H1 (cell line): ENCODE measurements at regions not wholly inside any gene's neighbourhood (a gene's known extent, or its start where the extent isn't known, plus 50 kb on each side); places are given as distances from the start of the nearest gene placed in this dataset.

Experiments
- CTCF ChIA-PET: fragments of 300-600 bp; sonication (Branson Sonifier 250); formaldehyde crosslinking; loops from one replicate; lab custom pipeline; 2021; ENCODE audit not compliant: partially characterized antibody; lab: Charles Lee
- POLR2A ChIA-PET: fragments of 300-600 bp; sonication (Branson Sonifier 250); formaldehyde crosslinking; loops from one replicate; lab custom pipeline; 2021; ENCODE audit warnings: inconsistent platforms; ENCODE audit not compliant: partially characterized antibody; lab: Charles Lee
- DNase-seq, 2 experiments: peaks; one replicate each; pipeline versions ENCODE4 v3.0.0 to v3.0.0-alpha.2; 2010 to 2022; ENCODE audit warnings: low spot score in 2 of 2, low read depth in 1 of 2, mixed read lengths in 1 of 2
- FAIRE-seq: peaks from 2 replicates; lab custom pipeline; 2011; peaks lifted over from hg19 to GRCh38; lab: Jason Lieb, UNC
- H2AFZ ChIP-seq: 2 replicates; pipeline ENCODE4 v1.8.1; 2012; ENCODE audit warnings: low read length, inconsistent platforms
- H2AK5ac ChIP-seq: 2 replicates; pipeline ENCODE4 v1.6.1; 2013; ENCODE audit warnings: low read depth, low read length
- H2BK120ac ChIP-seq: replicated peaks from 2 replicates; pipeline ENCODE3; 2013; ENCODE audit warnings: low read depth, low read length, inconsistent platforms
- H2BK12ac ChIP-seq: 2 replicates; pipeline ENCODE4 v1.6.1; 2013; ENCODE audit warnings: low read depth, low read length
- H2BK15ac ChIP-seq: 2 replicates; pipeline ENCODE4 v1.6.1; 2013; ENCODE audit warnings: low read length
- H2BK20ac ChIP-seq: 2 replicates; pipeline ENCODE4 v1.6.1; 2013; ENCODE audit warnings: low read length
- H2BK5ac ChIP-seq: 2 replicates; pipeline ENCODE4 v1.6.1; 2013; ENCODE audit warnings: low read depth, low read length
- H3K14ac ChIP-seq: 2 replicates; pipeline ENCODE4 v1.6.1; 2013; ENCODE audit warnings: inconsistent platforms; ENCODE audit not compliant: insufficient read length
- H3K18ac ChIP-seq: 2 replicates; pipeline ENCODE4 v1.6.1; 2013; ENCODE audit warnings: low read length; ENCODE audit errors: extremely low read depth
- H3K23ac ChIP-seq: 2 replicates; pipeline ENCODE4 v1.6.1; 2013; ENCODE audit warnings: inconsistent platforms; ENCODE audit not compliant: insufficient read length
- H3K23me2 ChIP-seq: 2 replicates; pipeline ENCODE4 v1.6.1; 2013; ENCODE audit warnings: low read depth, low read length
- H3K27ac ChIP-seq: 2 replicates; pipeline ENCODE4 v1.6.1; 2011; ENCODE audit warnings: low read depth, low read length, inconsistent platforms
- H3K27me3 ChIP-seq, 4 experiments: replicated peaks in 1 of 4; 1 replicate in 1 of 4; 2 replicates in 3 of 4; pipeline versions ENCODE4 v1.6.1 to v1.8.1; 2011 to 2013; ENCODE audit warnings: low read length in 3 of 4, mild to moderate bottlenecking in 3 of 4, inconsistent platforms in 2 of 4, mixed read lengths in 2 of 4, moderate library complexity in 1 of 4; ENCODE audit not compliant: control insufficient read depth in 3 of 4, insufficient read depth in 3 of 4; ENCODE audit errors: extremely low read depth in 1 of 4
- H3K36me3 ChIP-seq, 4 experiments: 2 replicates each; pipeline versions ENCODE4 v1.6.1 to v1.8.1; 2011 to 2013; ENCODE audit warnings: mild to moderate bottlenecking in 4 of 4, low read length in 3 of 4, moderate library complexity in 2 of 4, control low read depth in 1 of 4, inconsistent platforms in 1 of 4; ENCODE audit not compliant: insufficient read depth in 4 of 4, control insufficient read depth in 2 of 4
- H3K4ac ChIP-seq: replicated peaks from 2 replicates; pipeline ENCODE3; 2013; ENCODE audit warnings: low read length, low read depth, mixed read lengths, inconsistent platforms; ENCODE audit not compliant: insufficient read length
- H3K4me1 ChIP-seq, 4 experiments: replicated peaks in 1 of 4; 1 replicate in 1 of 4; 2 replicates in 3 of 4; pipeline versions ENCODE4 v1.6.1 to v1.8.1; 2011 to 2013; ENCODE audit warnings: low read length in 3 of 4, inconsistent platforms in 2 of 4, mixed read lengths in 1 of 4; ENCODE audit not compliant: insufficient read depth in 4 of 4, control insufficient read depth in 3 of 4
- H3K4me2 ChIP-seq, 2 experiments: 2 replicates each; pipeline versions ENCODE4 v1.6.1 to v1.8.1; 2011 to 2013; ENCODE audit warnings: low read depth in 2 of 2, low read length in 2 of 2, control low read depth in 1 of 2, inconsistent platforms in 1 of 2, mild to moderate bottlenecking in 1 of 2; ENCODE audit not compliant: insufficient read depth in 1 of 2
- H3K4me3 ChIP-seq, 4 experiments: fragments of 200-600, 300-600 bp in 1 of 4; sonication (generic), shearing (Covaris generic), sonication (Bioruptor Twin) in 1 of 4; 2 replicates each; pipeline versions ENCODE4 v1.5.1 to v1.8.1; 2011 to 2016; ENCODE audit warnings: low read length in 4 of 4, low read depth in 3 of 4, control low read depth in 2 of 4, inconsistent platforms in 2 of 4, mild to moderate bottlenecking in 2 of 4, mixed read lengths in 1 of 4, moderate library complexity in 1 of 4; ENCODE audit not compliant: insufficient read depth in 2 of 4; ENCODE audit errors: extremely low read depth in 1 of 4
- H3K56ac ChIP-seq: replicated peaks from 2 replicates; pipeline ENCODE3; 2013; ENCODE audit warnings: low read depth, mild to moderate bottlenecking, mixed read lengths, low read length, inconsistent platforms; ENCODE audit not compliant: insufficient read length
- H3K79me1 ChIP-seq: 2 replicates; pipeline ENCODE4 v1.6.1; 2013; ENCODE audit warnings: low read depth, low read length, control low read depth
- H3K79me2 ChIP-seq, 2 experiments: 2 replicates each; pipeline versions ENCODE4 v1.6.1 to v1.8.1; 2012 to 2013; ENCODE audit warnings: low read length in 2 of 2, mild to moderate bottlenecking in 2 of 2, inconsistent platforms in 1 of 2; ENCODE audit not compliant: insufficient read depth in 2 of 2, control insufficient read depth in 1 of 2
- H3K9ac ChIP-seq, 4 experiments: replicated peaks in 1 of 4; 1 replicate in 1 of 4; 2 replicates in 3 of 4; pipeline versions ENCODE4 v1.6.1 to v1.8.1; 2011 to 2013; ENCODE audit warnings: low read depth in 3 of 4, low read length in 3 of 4, control low read depth in 2 of 4, mild to moderate bottlenecking in 2 of 4, moderate library complexity in 2 of 4, inconsistent platforms in 1 of 4; ENCODE audit errors: extremely low read depth in 1 of 4
- H3K9me3 ChIP-seq, 2 experiments: 2 replicates each; pipeline versions ENCODE4 v1.6.1 to v1.8.1; 2012 to 2013; ENCODE audit warnings: mild to moderate bottlenecking in 2 of 2, moderate library complexity in 2 of 2, control low read depth in 1 of 2, inconsistent platforms in 1 of 2, low read depth in 1 of 2, low read length in 1 of 2, mixed read lengths in 1 of 2; ENCODE audit not compliant: insufficient read depth in 2 of 2
- H4K20me1 ChIP-seq, 2 experiments: replicated peaks in 1 of 2; 2 replicates each; pipeline versions ENCODE3 to v1.8.1; 2011 to 2013; ENCODE audit warnings: inconsistent platforms in 2 of 2, low read length in 2 of 2, mild to moderate bottlenecking in 1 of 2; ENCODE audit not compliant: insufficient read depth in 2 of 2, control insufficient read depth in 1 of 2
- H4K5ac ChIP-seq: 2 replicates; pipeline ENCODE4 v1.6.1; 2013; ENCODE audit warnings: low read length, low read depth, mixed read lengths, inconsistent platforms; ENCODE audit not compliant: insufficient read length
- H4K8ac ChIP-seq: 2 replicates; pipeline ENCODE4 v1.8.0; 2013; ENCODE audit warnings: mild to moderate bottlenecking, moderate library complexity, low read length, inconsistent platforms; ENCODE audit not compliant: insufficient read depth; ENCODE audit errors: extremely low read depth
- H4K91ac ChIP-seq: replicated peaks from 2 replicates; pipeline ENCODE3; 2013; ENCODE audit warnings: low read length, mixed read lengths, inconsistent platforms; ENCODE audit not compliant: insufficient read length
- EP300 ChIP-seq, 2 experiments: IDR thresholded peaks; 1 replicate in 1 of 2; 2 replicates in 1 of 2; pipeline ENCODE4 v1.6.1; 2011 to 2012; ENCODE audit warnings: low read depth in 2 of 2, low read length in 2 of 2, mild to moderate bottlenecking in 2 of 2, borderline replicate concordance in 1 of 2, inconsistent platforms in 1 of 2, moderate library complexity in 1 of 2
- GTF2F1 ChIP-seq: IDR thresholded peaks from 2 replicates; pipeline ENCODE4 v1.6.1; 2012; ENCODE audit warnings: low read depth, low read length, improper control_type of control experiment, borderline replicate concordance
- KDM1A ChIP-seq: fragments of 200-600, 300-600 bp; sonication (generic); IDR thresholded peaks from 2 replicates; pipeline ENCODE4 v1.7.1; 2016; ENCODE audit warnings: mild to moderate bottlenecking, low read length, borderline replicate concordance
- NANOG ChIP-seq: IDR thresholded peaks from 2 replicates; pipeline ENCODE4 v1.6.1; 2011; ENCODE audit warnings: low read length, low read depth, mild to moderate bottlenecking, inconsistent platforms; ENCODE audit not compliant: insufficient read depth, poor library complexity, severe bottlenecking
- RAD21 ChIP-seq, 2 experiments: IDR thresholded peaks in 1 of 2; conservative IDR thresholded peaks in 1 of 2; 2 replicates each; pipeline ENCODE4 v1.6.1; 2011; ENCODE audit warnings: low read depth in 2 of 2, low read length in 2 of 2, improper control_type of control experiment in 1 of 2, inconsistent platforms in 1 of 2, mild to moderate bottlenecking in 1 of 2, moderate library complexity in 1 of 2
- SRF ChIP-seq: IDR thresholded peaks from 2 replicates; pipeline ENCODE4 v1.6.1; 2011; ENCODE audit warnings: mild to moderate bottlenecking, low read depth, low read length, moderate library complexity
- TCF12 ChIP-seq: IDR thresholded peaks from 2 replicates; pipeline ENCODE4 v1.6.1; 2011; ENCODE audit warnings: low read depth, mild to moderate bottlenecking, low read length
- WGBS, 2 experiments: shearing (Covaris generic) in 1 of 2; methylation state at CpG; one replicate each; pipeline versions ENCODE4 v1.1.6 to v1.1.7; 2013 to 2015; ENCODE audit warnings: low lambda C conversion rate in 2 of 2, mixed read lengths in 2 of 2, inconsistent platforms in 1 of 2, low coverage in 1 of 2, missing lambda C conversion rate in 1 of 2; ENCODE audit not compliant: insufficient replicate concordance in 2 of 2, insufficient coverage in 1 of 2, insufficient read length in 1 of 2; ENCODE audit errors: extremely low coverage in 1 of 2, missing lambda C conversion rate in 1 of 2; 5-methylcytosine and 5-hydroxymethylcytosine counted together

- Histone ChIP-seq H4K91ac (no peak overlapping the region), H3K4me3 (no peak overlapping the region), H3K4me2 (no peak overlapping the region), H3K36me3 (peaks cover 0 to 3% (median 0%) of the 10 kb centered on the region in 4 experiments; a peak in 1 of 8 replicates), H3K23ac (no peak overlapping the region), H3K9me3 (peaks cover 6 to 10% of the 10 kb centered on the region in 2 experiments; a peak in 3 of 4 replicates), H3K56ac (no peak overlapping the region), H2BK5ac (no peak overlapping the region), H3K79me1 (no peaks in the 10 kb centered on the region), H2BK12ac (no peak overlapping the region), H3K9ac (no peak overlapping the region), H4K5ac (no peak overlapping the region), H3K23me2 (no peaks in the 10 kb centered on the region), H3K14ac (no peak overlapping the region), H3K27ac (no peak overlapping the region), H2AFZ (peak overlapping the region; percentile 3; the same call in 1 of the 2 replicates), H3K27me3 (no peaks in the 10 kb centered on the region), H2BK120ac (no peak overlapping the region), H2AK5ac (no peak overlapping the region), H4K8ac (no peak overlapping the region), H3K79me2 (no peaks in the 10 kb centered on the region), H2BK15ac (no peak overlapping the region), H3K4me1 (peaks cover 0 to 9% (median 5%) of the 10 kb centered on the region in 4 experiments; a peak in 3 of 7 replicates), H4K20me1 (no peaks in the 10 kb centered on the region), H2BK20ac (no peak overlapping the region), H3K18ac (no peak overlapping the region), H3K4ac (no peak overlapping the region)
- no peak for TF ChIP-seq GTF2F1
- TF ChIP-seq NANOG, result no peak
- no peak for TF ChIP-seq KDM1A
- TF ChIP-seq RAD21 (IDR thresholded peaks at IDR 0.05 in 1 of 2, conservative IDR thresholded peaks at IDR 0.05 in 1 of 2; ENCODE audit: low read depth in 2 of 2, low read length in 2 of 2), result no peak
- TF ChIP-seq TCF12, result no peak
- no peak for TF ChIP-seq SRF
- no peak for TF ChIP-seq EP300 (IDR thresholded peaks at IDR 0.05; ENCODE audit: borderline replicate concordance in 1 of 2, low read depth in 2 of 2, low read length in 2 of 2)
- CTCF ChIA-PET, result interaction anchor here (0.9 to 3.2 kb wide), 2 partner anchors 10 to 11 kb away, joined by 3 to 18 read pairs; no protein-coding TSS in a partner anchor
- POLR2A ChIA-PET, result interaction anchor here (1.1 kb wide), 1 partner anchor 9 kb away, joined by 5 read pairs; no protein-coding TSS in a partner anchor
- no peak for DNase-seq
- WGBS, 2 experiments, result 86% methylated on average over 1 of the region's 1 CpG; no CpG with 5 or more reads in 1 of the 2 experiments
- no peak for FAIRE-seq
Observed at GRCh38 chr15:58297639-58298038, 134.2 kb upstream of the LIPC start.
